ENCODE measurements at regions not wholly inside any gene's neighbourhood (a gene's known extent, or its start where the extent isn't known, plus 50 kb on each side); places are given as distances from the start of the nearest gene placed in this dataset.

- TF ChIP-seq POLR2A (IDR thresholded peaks at IDR 0.05) (no peak), CTCF (IDR thresholded peaks at IDR 0.05) (no peak)
- Histone ChIP-seq H3K4me3 (no peak overlapping the region), H3K36me3 (replicated peaks in 1 of 2) (no peaks in the 10 kb centered on the region), H3K27me3 (no peaks in the 10 kb centered on the region), H3K4me1 (replicated peaks in 1 of 2) (peaks cover 4 to 22% of the 10 kb centered on the region in 2 donors), H3K9me3 (replicated peaks in 1 of 3) (no peaks in the 10 kb centered on the region), H3K27ac (no peak overlapping the region)
- DNase-seq: no peak
- intact Hi-C loops (cut with DNase I): no loop called here
- 38 to 54% (median 42%) methylated on average over 2 of the region's 2 CpGs for WGBS, 4 donors
Measured at GRCh38 chr5:158458086-158458485, 599.1 kb upstream of the CLINT1 start.

- Histone ChIP-seq H3K27me3 (no peaks in the 10 kb centered on the region), H3K9me3 (replicated peaks in 1 of 3) (no peaks in the 10 kb centered on the region), H3K27ac (peak overlapping the region in 1 of 5 donors; percentile 26), H3K4me3 (no peak overlapping the region), H3K36me3 (replicated peaks in 1 of 2) (no peaks in the 10 kb centered on the region), H3K4me1 (replicated peaks in 1 of 2) (peaks cover 4 to 20% of the 10 kb centered on the region in 2 donors)
- intact Hi-C loops (cut with DNase I): no loop called here
- TF ChIP-seq POLR2A (IDR thresholded peaks at IDR 0.05): no peak
- TF ChIP-seq CTCF (IDR thresholded peaks at IDR 0.05): no peak
- 13 to 36% (median 20%) methylated on average over 1 of the region's 1 CpG for WGBS, 4 donors
- DNase-seq: peak; percentile 61 to 81 (median 70)
Measured at GRCh38 chr5:158456756-158457155, 597.8 kb upstream of the CLINT1 start.

GRCh38 chr5:158456241-158456640, 597.3 kb upstream of the CLINT1 start:
- intact Hi-C loops (cut with DNase I): no loop called here
- H3K4me1 ChIP-seq (replicated peaks in 1 of 2): peaks cover 3 to 15% of the 10 kb centered on the region in 2 donors
- H3K27me3 ChIP-seq: no peaks in the 10 kb centered on the region
- H3K4me3 ChIP-seq: no peak overlapping the region
- TF ChIP-seq POLR2A (IDR thresholded peaks at IDR 0.05): no peak
- no peak for TF ChIP-seq CTCF (IDR thresholded peaks at IDR 0.05)
- no peaks in the 10 kb centered on the region for H3K9me3 ChIP-seq (replicated peaks in 1 of 3)
- no peaks in the 10 kb centered on the region for H3K36me3 ChIP-seq (replicated peaks in 1 of 2)
- WGBS, 4 donors: 78 to 82% (median 81%) methylated on average over 3 of the region's 3 CpGs
- H3K27ac ChIP-seq: peak overlapping the region in 1 of 5 donors; percentile 26
- DNase-seq: no peak

- DNase-seq: no peak
- Histone ChIP-seq H3K4me3 (no peak overlapping the region), H3K27ac (no peak overlapping the region), H3K4me1 (replicated peaks in 1 of 2) (peaks cover 0 to 10% of the 10 kb centered on the region in 2 donors), H3K36me3 (replicated peaks in 1 of 2) (no peaks in the 10 kb centered on the region), H3K9me3 (replicated peaks in 1 of 3) (no peaks in the 10 kb centered on the region), H3K27me3 (no peaks in the 10 kb centered on the region)
- no peak for TF ChIP-seq POLR2A (IDR thresholded peaks at IDR 0.05)
- TF ChIP-seq CTCF (IDR thresholded peaks at IDR 0.05): no peak
- intact Hi-C loops (cut with DNase I): no loop called here
- WGBS, 4 donors: 81 to 92% (median 84%) methylated on average over 13 of the region's 13 CpGs
Measured at GRCh38 chr5:158451993-158452672, 593.2 kb upstream of the CLINT1 start.

Measured in adrenal gland (tissue), 9 donors.